OCI-LY7 (cell line): ENCODE measurements at regions not wholly inside any gene's neighbourhood (a gene's known extent, or its start where the extent isn't known, plus 50 kb on each side); places are given as distances from the start of the nearest gene placed in this dataset.

Experiments used
- BruUV-seq: library from RNA; stranded (reverse); fragments of 400-500 nt; replicated peaks from 2 replicates; lab custom pipeline; 2021; lab: Mats Ljungman, UMichigan
- CTCF ChIA-PET: fragments of 300-600 bp; sonication (Branson Sonifier 250); formaldehyde crosslinking; loops from one replicate; lab custom pipeline; 2022; ENCODE audit warnings: antibody characterized with exemption; ENCODE audit not compliant: unreplicated experiment; lab: Charles Lee
- POLR2A ChIA-PET: fragments of 300-600 bp; sonication (Branson Sonifier 250); formaldehyde crosslinking; loops from one replicate; lab custom pipeline; 2022; ENCODE audit warnings: antibody characterized with exemption; lab: Charles Lee
- DNase-seq: peaks from one replicate; pipeline ENCODE4 v3.0.0-alpha.2; 2015; ENCODE audit warnings: low spot score
- H2AFZ ChIP-seq: fragments of 200-600 bp; sonication (generic), shearing (Covaris generic); 2 replicates; pipeline ENCODE4 v1.6.1; 2014; ENCODE audit warnings: mild to moderate bottlenecking, antibody characterized with exemption, low read length, moderate library complexity
- H3K27ac ChIP-seq: fragments of 200-600 bp; sonication (generic); 2 replicates; pipeline ENCODE4 v1.5.1; 2014; ENCODE audit warnings: mixed run types, low read depth, mild to moderate bottlenecking, moderate library complexity, low read length, inconsistent platforms; ENCODE audit not compliant: poor library complexity, severe bottlenecking
- H3K36me3 ChIP-seq: fragments of 200-600 bp; sonication (generic); 2 replicates; pipeline ENCODE4 v1.6.1; 2014; ENCODE audit warnings: mild to moderate bottlenecking, antibody characterized with exemption, low read length, moderate library complexity, mixed read lengths; ENCODE audit not compliant: insufficient read depth
- H3K4me1 ChIP-seq: fragments of 200-600 bp; sonication (generic); 2 replicates; pipeline ENCODE4 v1.5.1; 2014; ENCODE audit warnings: mild to moderate bottlenecking, low read length; ENCODE audit not compliant: insufficient read depth, poor library complexity, severe bottlenecking
- H3K4me2 ChIP-seq: fragments of 200-600 bp; sonication (generic); 2 replicates; pipeline ENCODE4 v1.6.1; 2014; ENCODE audit warnings: mild to moderate bottlenecking, low read length
- H3K4me3 ChIP-seq: fragments of 200-600 bp; sonication (generic); 2 replicates; pipeline ENCODE4 v1.5.1; 2014; ENCODE audit warnings: mild to moderate bottlenecking, low read depth, low read length; ENCODE audit not compliant: poor library complexity, severe bottlenecking
- H3K79me2 ChIP-seq: fragments of 200-600 bp; sonication (generic); 2 replicates; pipeline ENCODE4 v1.6.1; 2016; ENCODE audit warnings: low read depth, mild to moderate bottlenecking, low read length, moderate library complexity, mixed read lengths; ENCODE audit not compliant: insufficient read depth
- H3K9me2 ChIP-seq: fragments of 200-600 bp; sonication (generic); 2 replicates; pipeline ENCODE4 v1.6.1; 2016; ENCODE audit warnings: mild to moderate bottlenecking, low read length, mixed read lengths; ENCODE audit not compliant: insufficient read depth
- H3K9me3 ChIP-seq: fragments of 200-600 bp; sonication (generic); 2 replicates; pipeline ENCODE4 v1.6.1; 2014; ENCODE audit warnings: mild to moderate bottlenecking, mixed run types, low read length, mixed read lengths
- H4K20me1 ChIP-seq: fragments of 200-600 bp; sonication (generic); 2 replicates; pipeline ENCODE4 v1.6.1; 2014; ENCODE audit warnings: mild to moderate bottlenecking, antibody characterized with exemption, low read length, moderate library complexity, mixed read lengths; ENCODE audit not compliant: insufficient read depth
- EZH2phosphoT487 ChIP-seq: fragments of 200-600 bp; sonication (generic); IDR thresholded peaks from 2 replicates; pipeline ENCODE4 v1.6.1; 2018; ENCODE audit warnings: low read depth, borderline replicate concordance, mild to moderate bottlenecking, mixed run types, antibody characterized with exemption, low read length, moderate library complexity, mixed read lengths
- intact Hi-C: fragments of 100-400 bp; cut with micrococcal nuclease; formaldehyde crosslinking; loops from one replicate; pipeline ENCODE4 v1.10.0; 2022; ENCODE audit not compliant: unreplicated experiment
- TF ChIP-seq, protein P1 (sequence below): fragments of 200-600 bp; sonication (generic); conservative IDR thresholded peaks from 2 replicates; pipeline ENCODE4 v1.5.1; 2014; ENCODE audit warnings: mild to moderate bottlenecking, antibody characterized with exemption, low read length, moderate library complexity, mixed read lengths

DNA sequence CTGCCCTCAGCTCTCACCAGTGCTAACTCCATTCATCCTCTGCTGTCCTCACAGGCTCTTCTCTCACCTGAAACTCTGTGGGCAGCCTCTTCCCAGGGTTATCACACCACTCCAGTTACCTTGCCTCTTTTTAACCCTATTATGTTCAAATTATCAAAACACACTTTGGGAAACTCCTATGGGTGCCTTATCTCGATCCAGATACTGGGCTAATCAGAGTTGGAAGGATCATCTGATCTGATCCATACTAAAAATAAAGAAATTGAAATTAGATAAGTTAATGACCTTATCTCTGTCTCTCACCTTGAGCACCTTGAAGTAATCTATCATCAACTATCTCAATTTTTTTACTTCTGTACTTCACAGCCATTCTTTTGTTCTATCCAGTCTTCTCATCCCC is 300.5 kb upstream of the ISL1 start:
- Histone ChIP-seq H3K36me3 (no peaks in the 10 kb centered on the region), H4K20me1 (no peaks in the 10 kb centered on the region), H3K27ac (no peak overlapping the region), H3K4me3 (no peak overlapping the region), H3K4me2 (no peak overlapping the region), H3K4me1 (no peaks in the 10 kb centered on the region), H3K9me2 (no peaks in the 10 kb centered on the region), H2AFZ (no peak overlapping the region), H3K79me2 (no peaks in the 10 kb centered on the region), H3K9me3 (no peaks in the 10 kb centered on the region)
- no TSS peak for BruUV-seq
- TF ChIP-seq EZH2phosphoT487: no peak
- ChIA-PET CTCF (no interaction called here), POLR2A (no interaction called here)
- DNase-seq: no peak
- intact Hi-C loops: no loop called here

DNA sequence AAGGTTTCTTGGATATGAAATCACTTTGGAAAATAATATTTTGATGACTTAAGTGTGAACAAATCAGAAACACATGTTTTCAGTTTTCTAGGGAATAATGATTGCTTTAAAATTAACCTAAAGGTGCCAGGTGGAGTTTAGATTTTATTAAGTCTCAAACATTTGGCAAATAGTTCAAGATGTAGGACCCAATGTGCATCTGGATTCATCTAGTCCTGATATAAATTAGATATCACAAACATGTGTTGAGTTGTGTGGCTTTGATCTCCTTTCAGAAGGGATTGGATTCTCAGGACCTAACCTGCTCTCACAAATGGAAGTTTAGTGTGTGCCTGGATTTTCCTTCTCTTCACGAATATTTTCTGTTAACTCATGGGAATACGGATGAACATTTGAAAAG is 291.4 kb upstream of the ISL1 start:
- Histone ChIP-seq H3K4me3 (no peak overlapping the region), H3K79me2 (no peaks in the 10 kb centered on the region), H3K9me2 (no peaks in the 10 kb centered on the region), H3K4me1 (no peaks in the 10 kb centered on the region), H4K20me1 (no peaks in the 10 kb centered on the region), H3K36me3 (no peaks in the 10 kb centered on the region), H3K27ac (no peak overlapping the region), H3K4me2 (no peak overlapping the region), H3K9me3 (no peaks in the 10 kb centered on the region), H2AFZ (no peak overlapping the region)
- no TSS peak for BruUV-seq
- ChIA-PET POLR2A (no interaction called here), CTCF (no interaction called here)
- TF ChIP-seq, protein P1, sequence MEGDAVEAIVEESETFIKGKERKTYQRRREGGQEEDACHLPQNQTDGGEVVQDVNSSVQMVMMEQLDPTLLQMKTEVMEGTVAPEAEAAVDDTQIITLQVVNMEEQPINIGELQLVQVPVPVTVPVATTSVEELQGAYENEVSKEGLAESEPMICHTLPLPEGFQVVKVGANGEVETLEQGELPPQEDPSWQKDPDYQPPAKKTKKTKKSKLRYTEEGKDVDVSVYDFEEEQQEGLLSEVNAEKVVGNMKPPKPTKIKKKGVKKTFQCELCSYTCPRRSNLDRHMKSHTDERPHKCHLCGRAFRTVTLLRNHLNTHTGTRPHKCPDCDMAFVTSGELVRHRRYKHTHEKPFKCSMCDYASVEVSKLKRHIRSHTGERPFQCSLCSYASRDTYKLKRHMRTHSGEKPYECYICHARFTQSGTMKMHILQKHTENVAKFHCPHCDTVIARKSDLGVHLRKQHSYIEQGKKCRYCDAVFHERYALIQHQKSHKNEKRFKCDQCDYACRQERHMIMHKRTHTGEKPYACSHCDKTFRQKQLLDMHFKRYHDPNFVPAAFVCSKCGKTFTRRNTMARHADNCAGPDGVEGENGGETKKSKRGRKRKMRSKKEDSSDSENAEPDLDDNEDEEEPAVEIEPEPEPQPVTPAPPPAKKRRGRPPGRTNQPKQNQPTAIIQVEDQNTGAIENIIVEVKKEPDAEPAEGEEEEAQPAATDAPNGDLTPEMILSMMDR: no peak
- no peak for TF ChIP-seq EZH2phosphoT487
- intact Hi-C loops: no loop called here
- no peak for DNase-seq

DNA sequence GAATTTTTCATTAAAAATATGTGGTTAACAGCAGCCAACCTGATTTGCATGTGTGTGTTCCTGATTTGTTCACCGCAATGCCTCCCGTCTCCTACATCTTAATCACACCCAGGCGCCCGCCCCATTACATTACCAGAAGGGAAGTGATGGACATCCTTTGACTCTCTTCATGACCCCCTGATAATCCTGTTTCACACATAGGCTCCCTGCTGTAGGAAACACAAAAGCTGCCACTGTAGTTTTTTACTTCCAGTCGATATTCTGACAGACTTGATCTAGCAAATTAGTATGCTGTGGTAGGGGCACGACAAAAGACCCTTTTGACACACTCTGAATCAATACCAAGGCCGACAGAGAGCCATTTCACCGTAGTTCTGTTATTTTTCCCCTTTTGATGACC is 287.8 kb upstream of the ISL1 start:
- BruUV-seq: no TSS peak
- POLR2A ChIA-PET: interaction anchor here (0.7 to 1.2 kb wide), 2 partner anchors 11 to 232 kb away, joined by 3 to 7 read pairs; no protein-coding TSS in a partner anchor

More for the DNA sequence above, 287.8 kb upstream of the ISL1 start:
- Histone ChIP-seq H3K79me2 (no peaks in the 10 kb centered on the region), H3K9me3 (no peaks in the 10 kb centered on the region), H3K36me3 (no peaks in the 10 kb centered on the region), H3K4me3 (no peak overlapping the region), H3K4me2 (no peak overlapping the region), H3K9me2 (no peaks in the 10 kb centered on the region), H3K4me1 (no peaks in the 10 kb centered on the region), H2AFZ (no peak overlapping the region), H3K27ac (no peak overlapping the region), H4K20me1 (no peaks in the 10 kb centered on the region)
- CTCF ChIA-PET: no interaction called here
- no peak for DNase-seq
- intact Hi-C loops: no loop called here
- TF ChIP-seq, protein P1: no peak
- TF ChIP-seq EZH2phosphoT487: no peak
